ENCODE measurements at regions not wholly inside any gene's neighbourhood (a gene's known extent, or its start where the extent isn't known, plus 50 kb on each side); places are given as distances from the start of the nearest gene placed in this dataset.

- Histone ChIP-seq H3K14ac (ENCODE audit: low read length) (no peak overlapping the region), H4K8ac (ENCODE audit: low read depth, low read length) (no peak overlapping the region), H4K91ac (ENCODE audit: low read depth, low read length) (no peak overlapping the region), H3K27ac (ENCODE audit: low read depth, low read length) (no peak overlapping the region), H2BK12ac (ENCODE audit: low read length) (no peak overlapping the region), H2AK5ac (ENCODE audit: low read length) (no peak overlapping the region), H3K4me2 (ENCODE audit: low read length) (no peak overlapping the region), H2BK5ac (ENCODE audit: low read depth, low read length, poor library complexity) (no peak overlapping the region), H3K9me3 (ENCODE audit: insufficient read depth, low read depth, low read length) (no peaks in the 10 kb centered on the region), H3K18ac (ENCODE audit: low read length) (no peak overlapping the region), H3K4me1 (ENCODE audit: control insufficient read depth in 1 of 2, insufficient read depth in 2 of 2, low read length in 2 of 2) (no peaks in the 10 kb centered on the region), H3K79me1 (ENCODE audit: low read length) (no peaks in the 10 kb centered on the region), H4K12ac (ENCODE audit: low read depth, low read length) (no peak overlapping the region), H3K23ac (ENCODE audit: low read length) (no peak overlapping the region), H2AFZ (ENCODE audit: insufficient read depth, low read length, poor library complexity) (no peak overlapping the region), H3K9ac (ENCODE audit: low read length) (no peak overlapping the region), H2BK120ac (ENCODE audit: insufficient read depth, low read length, poor library complexity) (no peak overlapping the region), H3K79me2 (ENCODE audit: control insufficient read depth, insufficient read depth, low read length, poor library complexity) (no peaks in the 10 kb centered on the region), H3K4me3 (ENCODE audit: low read depth, low read length) (no peak overlapping the region), H3K27me3 (ENCODE audit: insufficient read depth, low read length) (no peaks in the 10 kb centered on the region), H3K36me3 (ENCODE audit: control insufficient read depth in 1 of 2, insufficient read depth in 2 of 2, low read length in 2 of 2) (no peaks in the 10 kb centered on the region), H3K4ac (ENCODE audit: low read depth, low read length) (no peak overlapping the region)
- peak in 1 of 2 donors; percentile 42 for DNase-seq
- no CpG with 5 or more reads among the region's 4 CpGs for WGBS (ENCODE audit: extremely low coverage, insufficient coverage, insufficient read length)
Measured at GRCh38 chr10:33754052-33754451, 419.6 kb upstream of the NRP1 start.

DNA sequence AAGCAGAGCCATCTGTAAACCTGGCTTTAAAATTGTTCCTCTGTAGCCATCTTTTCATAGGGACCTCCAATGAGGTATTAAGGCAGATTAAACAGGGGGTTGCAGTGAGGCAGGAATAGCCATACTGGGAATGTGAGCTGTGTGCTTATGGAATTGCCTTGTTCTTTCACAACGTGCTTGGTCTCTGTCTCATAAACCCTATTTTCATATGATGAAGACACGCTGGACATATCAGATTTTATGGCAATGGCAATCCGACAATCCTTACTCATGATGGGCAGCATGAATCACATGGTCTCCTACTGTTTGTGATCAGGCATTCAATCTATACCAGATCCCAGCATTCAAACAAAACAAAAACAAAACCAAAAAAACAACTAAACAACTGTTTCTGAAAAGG is 418.9 kb upstream of the NRP1 start:
- Histone ChIP-seq H4K91ac (ENCODE audit: low read depth, low read length) (no peak overlapping the region), H3K9ac (ENCODE audit: low read length) (no peak overlapping the region), H3K4me3 (ENCODE audit: low read depth, low read length) (no peak overlapping the region), H3K79me2 (ENCODE audit: control insufficient read depth, insufficient read depth, low read length, poor library complexity) (no peaks in the 10 kb centered on the region), H3K14ac (ENCODE audit: low read length) (no peak overlapping the region), H3K27ac (ENCODE audit: low read depth, low read length) (no peak overlapping the region), H3K27me3 (ENCODE audit: insufficient read depth, low read length) (no peaks in the 10 kb centered on the region), H3K4me1 (ENCODE audit: control insufficient read depth in 1 of 2, insufficient read depth in 2 of 2, low read length in 2 of 2) (no peaks in the 10 kb centered on the region), H2BK5ac (ENCODE audit: low read depth, low read length, poor library complexity) (no peak overlapping the region), H3K23ac (ENCODE audit: low read length) (no peak overlapping the region), H2BK120ac (ENCODE audit: insufficient read depth, low read length, poor library complexity) (no peak overlapping the region), H3K4ac (ENCODE audit: low read depth, low read length) (no peak overlapping the region), H3K36me3 (ENCODE audit: control insufficient read depth in 1 of 2, insufficient read depth in 2 of 2, low read length in 2 of 2) (no peaks in the 10 kb centered on the region), H3K4me2 (ENCODE audit: low read length) (no peak overlapping the region), H3K9me3 (ENCODE audit: insufficient read depth, low read depth, low read length) (no peaks in the 10 kb centered on the region), H4K8ac (ENCODE audit: low read depth, low read length) (no peak overlapping the region), H3K79me1 (ENCODE audit: low read length) (no peaks in the 10 kb centered on the region), H2BK12ac (ENCODE audit: low read length) (no peak overlapping the region), H3K18ac (ENCODE audit: low read length) (no peak overlapping the region), H2AK5ac (ENCODE audit: low read length) (no peak overlapping the region), H2AFZ (ENCODE audit: insufficient read depth, low read length, poor library complexity) (no peak overlapping the region), H4K12ac (ENCODE audit: low read depth, low read length) (no peak overlapping the region)
- no CpG with 5 or more reads among the region's 3 CpGs for WGBS (ENCODE audit: extremely low coverage, insufficient coverage, insufficient read length)
- no peak for DNase-seq

DNA sequence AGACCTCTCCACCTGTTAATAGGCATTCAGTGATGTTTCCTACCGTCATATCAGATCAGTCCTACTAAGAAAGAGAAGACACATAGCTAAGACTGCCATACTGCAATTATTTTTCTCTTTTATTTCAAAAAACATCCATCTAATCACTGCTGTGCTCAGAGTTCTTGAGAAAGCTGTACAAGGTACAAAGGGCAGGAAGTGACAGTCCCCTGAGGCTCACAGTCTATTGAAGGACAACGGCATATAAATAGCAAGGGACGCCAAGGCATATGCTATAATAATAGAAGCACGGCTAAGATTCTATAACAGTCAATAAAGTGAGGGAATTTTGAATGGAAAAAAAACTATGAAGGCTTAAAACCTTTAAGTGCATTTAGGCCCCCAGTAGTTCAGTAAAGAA is 415.3 kb upstream of the NRP1 start:
- no CpG with 5 or more reads among the region's 4 CpGs for WGBS (ENCODE audit: extremely low coverage, insufficient coverage, insufficient read length)
- H3K23ac ChIP-seq (ENCODE audit: low read length): no peak overlapping the region
- no peak overlapping the region for H3K9ac ChIP-seq (ENCODE audit: low read length)
- H2BK120ac ChIP-seq (ENCODE audit: insufficient read depth, low read length, poor library complexity): no peak overlapping the region
- H2BK5ac ChIP-seq (ENCODE audit: low read depth, low read length, poor library complexity): no peak overlapping the region
- no peaks in the 10 kb centered on the region for H3K36me3 ChIP-seq (ENCODE audit: control insufficient read depth in 1 of 2, insufficient read depth in 2 of 2, low read length in 2 of 2)
- no peak overlapping the region for H2AFZ ChIP-seq (ENCODE audit: insufficient read depth, low read length, poor library complexity)
- no peak overlapping the region for H3K18ac ChIP-seq (ENCODE audit: low read length)
- no peak overlapping the region for H2BK12ac ChIP-seq (ENCODE audit: low read length)
- no peak overlapping the region for H4K12ac ChIP-seq (ENCODE audit: low read depth, low read length)
- no peak overlapping the region for H4K8ac ChIP-seq (ENCODE audit: low read depth, low read length)
- H2AK5ac ChIP-seq (ENCODE audit: low read length): no peak overlapping the region
- no peak overlapping the region for H3K27ac ChIP-seq (ENCODE audit: low read depth, low read length)
- no peaks in the 10 kb centered on the region for H3K79me2 ChIP-seq (ENCODE audit: control insufficient read depth, insufficient read depth, low read length, poor library complexity)
- no peaks in the 10 kb centered on the region for H3K9me3 ChIP-seq (ENCODE audit: insufficient read depth, low read depth, low read length)
- no peaks in the 10 kb centered on the region for H3K79me1 ChIP-seq (ENCODE audit: low read length)
- no peak overlapping the region for H3K14ac ChIP-seq (ENCODE audit: low read length)
- no peaks in the 10 kb centered on the region for H3K4me1 ChIP-seq (ENCODE audit: control insufficient read depth in 1 of 2, insufficient read depth in 2 of 2, low read length in 2 of 2)
- no peaks in the 10 kb centered on the region for H3K27me3 ChIP-seq (ENCODE audit: insufficient read depth, low read length)
- no peak for DNase-seq
- no peak overlapping the region for H3K4me3 ChIP-seq (ENCODE audit: low read depth, low read length)
- no peak overlapping the region for H3K4ac ChIP-seq (ENCODE audit: low read depth, low read length)
- no peak overlapping the region for H4K91ac ChIP-seq (ENCODE audit: low read depth, low read length)
- H3K4me2 ChIP-seq (ENCODE audit: low read length): no peak overlapping the region

GRCh38 chr10:33749067-33749735 is 414.7 kb upstream of the NRP1 start:
- Histone ChIP-seq H3K4me2 (ENCODE audit: low read length) (no peak overlapping the region), H3K27ac (ENCODE audit: low read depth, low read length) (no peak overlapping the region), H2BK12ac (ENCODE audit: low read length) (no peak overlapping the region), H3K23ac (ENCODE audit: low read length) (no peak overlapping the region), H2BK120ac (ENCODE audit: insufficient read depth, low read length, poor library complexity) (no peak overlapping the region), H3K4me3 (ENCODE audit: low read depth, low read length) (no peak overlapping the region), H3K4me1 (ENCODE audit: control insufficient read depth in 1 of 2, insufficient read depth in 2 of 2, low read length in 2 of 2) (no peaks in the 10 kb centered on the region), H4K91ac (ENCODE audit: low read depth, low read length) (no peak overlapping the region), H2AFZ (ENCODE audit: insufficient read depth, low read length, poor library complexity) (no peak overlapping the region), H3K14ac (ENCODE audit: low read length) (no peak overlapping the region), H2AK5ac (ENCODE audit: low read length) (no peak overlapping the region), H3K27me3 (ENCODE audit: insufficient read depth, low read length) (no peaks in the 10 kb centered on the region), H3K9me3 (ENCODE audit: insufficient read depth, low read depth, low read length) (no peaks in the 10 kb centered on the region), H3K79me2 (ENCODE audit: control insufficient read depth, insufficient read depth, low read length, poor library complexity) (no peaks in the 10 kb centered on the region), H3K18ac (ENCODE audit: low read length) (no peak overlapping the region), H2BK5ac (ENCODE audit: low read depth, low read length, poor library complexity) (no peak overlapping the region), H3K36me3 (ENCODE audit: control insufficient read depth in 1 of 2, insufficient read depth in 2 of 2, low read length in 2 of 2) (no peaks in the 10 kb centered on the region), H4K8ac (ENCODE audit: low read depth, low read length) (no peak overlapping the region), H4K12ac (ENCODE audit: low read depth, low read length) (no peak overlapping the region), H3K79me1 (ENCODE audit: low read length) (no peaks in the 10 kb centered on the region), H3K4ac (ENCODE audit: low read depth, low read length) (no peak overlapping the region), H3K9ac (ENCODE audit: low read length) (no peak overlapping the region)
- no peak for DNase-seq
- WGBS (ENCODE audit: extremely low coverage, insufficient coverage, insufficient read length): no CpG with 5 or more reads among the region's 2 CpGs

Measured in trophoblast cell (in vitro differentiated cells and primary cell).